ENCODE measurements at regions not wholly inside any gene's neighbourhood (a gene's known extent, or its start where the extent isn't known, plus 50 kb on each side); places are given as distances from the start of the nearest gene placed in this dataset.

DNA sequence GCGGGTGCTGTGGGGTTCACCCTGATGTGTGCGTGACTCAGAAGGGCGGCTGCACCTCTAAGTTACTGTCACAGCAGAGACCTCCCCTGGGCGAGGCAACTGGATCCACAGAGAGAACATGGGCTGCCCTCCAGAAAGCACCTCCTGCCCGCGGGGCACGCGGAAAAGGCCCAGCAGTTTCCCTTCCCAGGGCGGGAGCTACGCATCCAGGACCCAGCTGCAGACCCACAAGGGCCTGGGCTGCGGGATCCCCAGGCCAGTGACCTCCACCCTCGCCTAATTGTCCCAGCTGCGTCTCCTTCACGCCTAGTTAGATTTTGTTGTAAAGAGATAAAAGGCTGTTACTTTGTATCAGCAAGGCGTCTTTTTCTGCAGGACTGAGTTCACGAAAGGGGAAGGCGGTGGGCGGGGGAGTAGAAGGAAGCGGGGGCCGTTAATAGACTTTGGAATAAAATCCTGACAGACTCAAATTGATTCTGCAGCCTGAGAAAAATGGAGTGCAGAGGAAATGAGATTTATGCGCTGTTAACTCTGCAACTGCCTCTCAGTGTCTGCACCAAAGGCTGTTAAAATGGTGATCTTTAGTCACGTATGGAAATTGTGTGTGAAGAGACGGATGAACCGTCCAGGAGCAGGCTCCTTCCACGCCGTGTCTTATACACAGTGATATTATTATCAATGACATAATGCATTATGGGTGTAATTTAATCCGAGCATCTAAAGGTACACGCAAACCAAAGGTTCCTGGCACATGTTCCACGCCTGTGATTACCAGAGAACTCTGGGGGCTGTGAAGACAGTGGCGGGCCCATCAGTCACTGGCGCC lies 65.9 kb upstream of the FBRSL1 start:
- no peak for DNase-seq

DNA sequence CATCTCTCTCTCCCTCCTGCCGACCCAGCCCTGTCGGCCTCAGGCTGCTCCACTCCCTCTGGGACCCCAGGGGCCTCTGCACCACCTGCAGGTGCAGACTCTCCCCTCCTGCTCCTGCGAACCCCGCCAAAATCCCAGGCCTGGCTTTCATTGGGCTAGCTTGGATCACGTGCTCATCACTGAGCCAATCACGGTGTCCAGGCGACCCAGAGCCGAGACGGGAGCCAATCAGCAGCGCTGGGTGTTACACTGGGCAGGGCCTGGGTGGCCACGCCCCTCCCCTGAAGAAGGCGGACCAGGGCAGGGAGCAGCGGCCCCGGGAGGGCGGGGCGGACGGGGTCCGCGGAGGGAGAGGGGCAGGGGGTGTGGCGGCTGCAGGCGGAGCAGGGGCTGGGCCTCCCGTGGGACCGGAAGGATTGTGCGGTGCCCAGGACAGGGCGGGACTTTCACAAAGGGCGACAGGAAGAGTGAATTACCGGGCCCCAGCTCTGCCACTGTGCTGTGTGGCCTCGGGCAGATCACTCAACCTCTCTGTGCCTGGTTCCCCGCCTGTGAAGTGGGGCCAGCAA lies 66.6 kb upstream of the FBRSL1 start:
- no peak for DNase-seq

DNA sequence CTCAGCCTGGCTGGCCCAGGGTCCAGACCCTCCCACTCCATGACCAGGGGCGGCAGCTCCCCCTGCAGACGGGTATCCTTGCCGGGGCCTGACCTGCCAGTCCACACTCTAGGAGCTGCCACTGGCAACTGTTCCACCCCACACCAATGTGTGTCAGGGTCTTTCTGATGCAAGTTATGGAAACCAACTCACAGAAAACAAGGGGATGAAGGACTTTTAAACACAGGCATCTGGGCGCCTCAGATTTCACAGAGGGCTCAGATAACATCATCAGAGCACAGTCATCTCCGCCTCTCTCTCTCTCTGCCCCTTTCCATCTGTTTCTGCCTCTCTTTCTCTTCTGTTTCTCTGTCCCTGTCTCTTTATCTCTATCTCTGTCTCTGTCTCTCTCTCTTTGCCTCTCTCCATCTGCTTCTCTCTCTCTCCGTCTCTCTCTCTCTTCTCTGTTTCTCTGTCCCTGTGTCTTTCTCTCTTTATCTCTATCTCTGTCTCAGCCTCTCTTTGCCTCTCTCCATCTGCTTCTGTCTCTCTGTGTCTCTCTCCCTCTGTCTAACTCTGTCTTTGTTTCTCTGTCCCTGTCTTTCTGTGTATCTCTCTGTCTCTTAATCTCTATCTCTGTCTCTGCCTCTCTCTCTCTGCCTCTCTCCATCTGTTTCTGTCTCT lies 67.4 kb upstream of the FBRSL1 start:
- DNase-seq: no peak

DNA sequence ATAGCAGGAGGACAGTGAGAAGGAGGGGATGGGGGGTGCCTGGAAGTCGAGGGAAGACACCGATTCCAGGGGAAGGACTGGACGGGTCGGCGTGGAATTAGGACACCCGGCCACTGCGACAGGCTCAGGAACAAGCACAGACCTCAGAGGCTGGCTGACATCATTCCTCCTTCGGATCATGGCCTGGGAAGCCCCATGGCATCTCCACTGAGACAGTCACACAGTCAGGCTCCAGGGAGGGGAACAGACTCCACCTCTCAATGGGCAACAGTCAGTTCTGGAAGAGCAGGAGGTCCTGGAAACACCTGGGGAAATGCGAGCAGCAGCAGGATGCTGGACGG lies 67.9 kb upstream of the FBRSL1 start:
- no peak for DNase-seq

DNA sequence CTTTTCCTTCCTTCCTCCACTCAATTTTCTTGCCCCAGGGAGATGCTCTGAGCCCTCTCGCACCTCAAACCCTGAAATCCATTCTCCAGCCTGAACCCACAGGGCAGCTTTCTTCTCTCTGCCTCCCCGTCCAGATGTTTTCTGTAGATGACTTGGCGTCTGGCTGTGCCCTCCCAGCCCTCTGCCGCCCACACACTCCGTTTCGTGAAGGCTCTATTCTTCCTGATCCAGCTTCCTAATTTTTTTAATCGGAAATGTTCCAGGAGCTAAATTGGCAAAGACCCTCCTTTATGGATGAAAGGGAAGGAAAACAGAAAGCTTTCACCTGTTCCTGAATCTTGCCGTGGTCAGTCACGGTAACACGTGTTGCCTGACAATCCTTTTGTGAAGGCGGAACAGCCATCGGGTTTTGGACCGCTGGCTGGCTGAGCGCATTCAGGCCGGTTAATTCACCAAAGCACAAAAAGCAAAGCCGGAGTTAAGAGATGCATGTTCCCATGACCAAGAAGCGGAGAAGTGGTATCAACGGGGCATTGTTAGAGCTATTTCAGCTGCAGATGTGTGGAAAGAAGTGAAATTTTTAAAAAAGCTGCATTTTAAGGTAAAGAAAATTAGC lies 70.2 kb upstream of the FBRSL1 start:
- DNase-seq: no peak

DNA sequence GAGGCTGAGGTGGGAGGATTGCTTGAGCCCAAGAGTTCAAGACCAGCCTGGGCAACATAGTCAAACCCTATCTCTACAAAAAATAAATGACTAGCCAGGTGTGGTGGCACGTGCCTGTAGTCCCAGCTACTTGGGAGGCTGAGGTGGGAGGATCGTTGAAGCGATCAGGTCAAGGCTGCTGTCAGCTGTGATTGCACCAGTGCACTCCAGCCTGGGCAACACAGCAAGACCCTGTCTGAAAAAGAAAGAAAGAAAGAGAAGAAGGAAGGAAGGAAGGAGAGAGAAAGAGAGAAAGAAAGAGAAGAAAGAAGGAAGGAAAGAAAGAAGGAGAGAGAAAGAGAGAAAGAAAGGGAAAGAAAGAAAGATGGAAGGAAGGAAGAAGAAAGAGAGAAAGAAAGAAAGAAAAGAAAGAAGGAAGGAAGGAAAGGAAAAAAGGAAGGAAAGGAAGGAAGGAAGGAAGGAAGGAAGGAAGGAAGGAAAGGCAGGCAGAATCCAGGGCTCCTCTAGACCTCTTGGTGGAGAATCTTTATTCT lies 71.5 kb upstream of the FBRSL1 start:
- no peak for DNase-seq

DNA sequence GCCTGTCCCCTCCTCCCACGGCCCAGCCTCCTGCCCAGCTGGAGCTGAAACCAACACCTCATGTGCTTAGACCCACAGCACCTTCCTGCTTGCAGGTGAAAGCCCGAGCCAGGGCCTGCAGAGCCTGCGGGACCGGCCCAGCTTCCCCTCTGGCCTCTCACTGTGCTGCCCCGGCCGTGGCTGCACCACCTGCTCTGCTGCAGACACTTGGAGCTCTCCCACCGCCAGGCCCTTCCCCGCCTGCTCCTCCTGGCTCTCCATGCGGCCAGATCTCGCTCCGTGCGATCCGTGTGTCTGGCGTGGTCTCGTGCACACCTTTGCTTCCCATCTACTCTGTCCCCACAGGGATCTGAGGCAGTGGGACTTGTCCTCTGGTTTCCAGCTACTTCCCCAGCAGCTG lies 72.2 kb upstream of the FBRSL1 start:
- no peak for DNase-seq

DNA sequence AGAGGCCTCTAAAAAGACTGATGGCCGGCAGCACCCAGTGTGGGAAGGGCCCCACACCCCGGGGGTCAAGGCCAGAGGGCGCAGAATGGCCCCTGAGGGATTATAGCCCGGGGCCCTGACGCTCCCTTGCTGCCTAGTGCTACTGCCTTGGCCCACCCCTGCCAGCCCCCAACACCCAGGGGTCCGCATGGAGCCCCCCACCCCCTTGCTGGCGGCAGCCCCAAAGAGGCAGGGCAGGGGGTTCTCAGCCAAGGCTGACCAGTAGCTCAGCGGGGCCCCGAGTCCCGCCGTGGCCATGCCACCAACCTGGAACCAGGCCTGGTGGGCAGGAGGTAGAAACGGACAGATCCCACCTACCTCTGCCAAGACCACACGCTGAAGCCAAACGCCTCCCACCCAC lies 73.1 kb upstream of the FBRSL1 start:
- DNase-seq: no peak

DNA sequence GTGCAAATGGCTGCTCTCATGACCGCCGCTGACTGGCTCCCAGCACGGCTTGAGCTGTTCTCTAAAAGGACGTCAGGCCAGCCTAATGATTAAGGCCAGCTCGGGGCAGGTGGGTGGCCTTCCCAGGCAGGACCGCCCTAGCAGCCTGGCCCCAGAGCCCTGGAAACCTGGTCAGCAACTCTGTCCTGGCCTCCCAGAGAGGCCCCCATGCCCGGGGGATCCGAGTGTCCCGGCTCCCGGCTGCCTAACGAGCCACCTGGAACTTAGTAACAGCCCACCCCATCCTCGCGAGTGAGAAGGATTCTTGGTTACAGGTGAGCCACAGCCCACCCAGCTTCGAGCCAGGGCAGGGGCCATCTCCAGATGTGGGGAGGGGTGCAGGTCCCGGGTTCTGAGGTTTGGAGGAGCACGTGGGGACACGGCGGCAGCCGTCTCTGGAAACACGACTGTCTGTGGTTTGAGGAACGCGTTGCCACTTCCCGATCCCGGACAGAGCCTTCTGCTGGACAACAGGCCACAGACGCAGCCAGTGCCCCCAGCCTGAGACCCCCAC lies 73.8 kb upstream of the FBRSL1 start:
- DNase-seq: no peak

DNA sequence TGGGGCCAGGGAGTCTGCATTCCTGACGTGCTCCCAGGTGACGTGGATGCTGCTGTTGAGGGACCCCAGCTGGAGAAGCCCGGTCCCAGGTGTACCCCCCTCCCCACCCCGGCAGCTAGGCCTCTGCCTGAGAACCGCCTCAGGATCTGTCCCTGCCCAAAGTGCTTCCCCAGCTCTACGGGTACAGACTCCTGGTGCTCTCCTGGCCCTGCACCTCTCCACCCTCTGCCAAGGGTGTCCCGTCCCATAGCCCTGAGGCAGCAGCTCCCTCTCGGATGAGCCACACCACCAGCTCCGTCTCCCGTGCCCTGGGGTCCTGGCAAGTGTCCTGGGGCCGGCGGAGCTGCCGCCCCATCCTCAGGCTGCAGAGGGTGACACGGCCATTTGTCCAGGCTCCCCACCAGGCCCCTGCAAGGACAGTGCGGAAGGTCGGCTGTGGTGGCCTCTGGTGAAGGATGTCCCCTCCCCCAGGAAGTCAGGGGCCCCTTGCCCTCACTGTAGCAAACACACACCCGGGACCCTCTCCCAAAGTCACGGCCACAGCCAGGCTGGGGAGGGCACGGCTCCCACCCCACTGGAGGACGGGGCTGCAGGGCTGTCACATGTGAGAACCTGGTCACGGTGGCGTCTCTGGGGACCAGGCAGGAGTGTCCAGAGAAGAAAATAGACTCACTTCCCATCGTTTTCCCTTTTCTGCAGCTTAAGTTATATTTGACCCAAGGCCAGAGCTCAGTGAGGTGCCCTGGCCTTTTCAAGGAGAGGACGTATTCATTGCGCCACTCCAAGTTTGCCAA lies 74.4 kb upstream of the FBRSL1 start:
- no peak for DNase-seq

DNA sequence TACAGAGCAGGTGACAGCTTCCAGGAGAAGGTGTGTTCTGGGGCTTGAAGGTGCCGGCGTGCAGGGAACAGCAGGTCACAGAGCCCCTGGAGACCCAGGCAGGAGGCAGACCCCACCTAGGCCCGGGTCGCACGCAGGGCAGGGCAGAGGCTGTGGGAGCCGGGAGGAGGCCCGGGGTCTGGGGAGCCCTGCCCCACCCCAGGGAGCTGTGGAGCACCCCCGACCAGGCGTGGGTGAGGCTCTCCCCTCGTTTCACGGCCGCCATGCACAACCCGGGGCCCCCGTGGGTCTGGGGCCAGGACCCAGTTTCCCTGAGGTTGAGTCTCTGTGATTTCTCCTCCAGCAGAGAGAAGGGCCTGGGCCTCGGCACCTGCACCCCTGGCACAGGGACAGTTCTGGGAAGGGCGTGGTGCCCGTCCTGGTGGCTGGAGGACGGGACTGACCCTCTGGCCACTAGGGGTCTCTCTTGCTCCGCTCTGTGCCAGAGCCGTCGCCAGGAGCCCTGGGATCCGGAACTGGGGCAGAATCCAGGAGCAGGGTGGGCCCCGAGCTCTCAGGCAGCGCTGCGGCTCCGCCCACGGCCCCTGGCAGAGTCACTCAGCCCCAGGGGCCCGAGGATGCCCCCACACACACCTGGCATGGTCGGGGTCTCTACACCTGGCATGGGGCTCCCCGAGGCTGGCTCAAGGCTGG lies 75.2 kb upstream of the FBRSL1 start:
- peak; percentile 46 for DNase-seq

DNA sequence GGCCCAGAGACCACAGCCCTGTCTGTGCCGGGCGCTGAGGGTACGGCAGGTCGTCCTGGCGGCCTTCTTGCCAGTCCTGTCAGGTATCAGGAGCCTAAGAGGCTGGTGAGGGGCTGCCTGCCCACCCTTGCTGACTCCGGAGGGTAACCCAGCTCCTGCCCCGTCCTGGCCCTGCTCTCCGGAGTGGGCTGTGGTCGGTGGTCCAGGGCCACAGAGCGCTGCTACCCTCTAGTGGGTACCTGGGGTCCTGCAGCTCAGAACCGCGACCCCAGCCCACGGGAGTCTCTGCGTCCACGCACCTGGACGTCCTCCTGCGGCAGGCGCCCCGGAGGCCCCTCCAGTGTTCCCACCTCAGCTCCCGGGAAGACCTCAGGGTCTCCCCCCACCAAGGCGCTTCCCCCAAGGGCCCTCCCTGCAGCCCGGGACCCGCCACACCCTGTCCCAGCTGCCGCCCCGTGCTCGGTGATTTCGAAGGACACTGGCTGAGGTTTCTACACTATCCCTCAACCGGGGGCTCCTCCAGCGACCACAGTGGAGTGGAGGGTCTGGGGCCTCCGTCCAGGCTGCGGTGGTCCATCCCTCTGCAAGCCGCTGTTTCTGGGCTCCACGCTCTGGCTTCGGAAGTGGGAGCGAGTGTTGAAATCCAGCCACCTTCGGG lies 75.9 kb upstream of the FBRSL1 start:
- DNase-seq: no peak

DNA sequence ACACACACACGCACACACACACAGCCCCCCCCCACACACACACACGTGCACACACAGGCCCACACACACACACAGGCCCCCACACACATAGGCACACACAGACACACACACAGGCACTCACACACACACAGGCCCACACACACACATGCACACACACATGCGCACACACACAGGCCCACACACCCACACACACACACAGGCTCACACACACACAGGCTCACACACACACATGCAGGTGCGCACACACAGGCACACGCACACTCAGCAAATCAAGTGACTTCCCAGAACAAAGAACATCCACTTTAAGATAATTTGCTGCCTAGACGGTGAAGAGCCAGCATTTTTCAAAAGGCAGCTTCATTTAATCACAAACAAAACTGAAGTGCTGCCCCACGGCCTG lies 78.5 kb upstream of the FBRSL1 start:
- DNase-seq: no peak

DNA sequence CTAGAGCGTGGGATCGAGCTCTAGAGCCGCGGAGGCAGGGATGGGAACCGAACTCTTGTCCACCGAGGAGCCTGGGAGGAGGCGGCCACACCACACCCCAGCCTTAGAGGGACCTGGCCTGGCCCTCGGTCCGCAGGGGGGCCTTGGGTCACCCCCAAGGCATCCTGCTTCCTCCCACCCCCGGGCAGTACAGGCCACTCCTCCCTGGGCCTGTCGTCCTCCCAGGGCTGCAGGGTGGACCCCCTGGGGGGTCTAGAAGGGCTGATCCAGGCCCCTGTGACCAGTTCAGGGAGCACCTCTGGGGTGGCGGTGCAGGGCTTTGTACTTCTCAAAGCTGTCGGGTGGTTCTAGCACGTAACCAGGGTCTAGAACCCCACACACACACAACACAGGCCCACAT lies 79.1 kb upstream of the FBRSL1 start:
- DNase-seq: no peak

DNA sequence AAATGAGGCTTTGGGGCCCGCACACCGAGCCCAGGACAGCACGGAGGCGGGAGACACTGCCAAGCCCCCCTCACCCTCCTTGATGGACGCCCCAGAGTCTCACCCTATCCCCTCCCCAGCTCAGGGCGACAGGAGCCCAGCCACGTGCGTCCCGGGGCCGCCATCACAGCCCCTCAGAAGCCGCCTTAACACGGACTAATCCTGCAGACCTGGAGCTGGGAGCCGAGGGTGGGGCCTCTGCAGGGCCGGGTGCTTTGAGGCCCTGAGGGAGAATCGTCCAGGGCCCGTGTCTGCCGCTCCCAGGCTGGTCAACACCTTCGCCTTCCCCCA lies 79.7 kb upstream of the FBRSL1 start:
- no peak for DNase-seq

DNA sequence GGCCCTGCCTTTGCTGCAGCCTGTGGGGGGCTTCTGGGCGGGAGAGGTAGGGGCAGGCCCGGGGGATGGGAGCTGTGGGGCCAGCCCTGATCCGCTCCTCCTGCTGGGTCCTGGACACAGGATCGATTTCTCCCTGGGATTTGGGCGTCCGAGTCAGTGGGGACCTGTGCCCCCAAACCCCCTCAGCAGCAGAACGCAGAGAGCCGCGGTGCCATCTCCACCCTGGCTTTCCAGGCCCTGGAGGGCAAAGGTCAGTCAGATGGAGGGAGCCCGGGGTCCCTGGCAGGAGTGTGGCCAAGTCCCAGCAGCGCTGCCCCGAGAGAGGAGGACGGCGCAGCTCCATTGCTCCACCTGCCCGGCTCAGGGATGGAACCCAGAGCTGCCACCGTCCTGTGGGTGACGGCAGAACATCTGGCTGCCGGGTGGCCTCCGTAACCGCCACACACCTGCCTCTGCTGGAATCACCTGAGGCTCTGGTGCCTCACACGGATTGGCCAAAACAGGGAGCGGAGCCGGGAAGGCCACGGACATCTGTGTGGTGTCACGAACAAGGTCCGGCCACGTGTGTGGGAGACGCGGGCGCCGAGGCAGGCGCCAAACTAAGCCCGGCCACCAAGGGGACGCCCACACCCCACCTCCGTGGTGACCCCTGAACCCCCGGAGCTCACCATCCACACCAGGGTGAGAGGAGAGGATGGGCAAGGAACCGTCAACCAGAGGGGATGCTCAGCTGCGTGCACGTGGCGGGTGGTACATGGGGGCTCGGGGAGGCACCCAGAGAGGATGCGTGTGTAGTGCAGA lies 80.3 kb upstream of the FBRSL1 start:
- DNase-seq: no peak

DNA sequence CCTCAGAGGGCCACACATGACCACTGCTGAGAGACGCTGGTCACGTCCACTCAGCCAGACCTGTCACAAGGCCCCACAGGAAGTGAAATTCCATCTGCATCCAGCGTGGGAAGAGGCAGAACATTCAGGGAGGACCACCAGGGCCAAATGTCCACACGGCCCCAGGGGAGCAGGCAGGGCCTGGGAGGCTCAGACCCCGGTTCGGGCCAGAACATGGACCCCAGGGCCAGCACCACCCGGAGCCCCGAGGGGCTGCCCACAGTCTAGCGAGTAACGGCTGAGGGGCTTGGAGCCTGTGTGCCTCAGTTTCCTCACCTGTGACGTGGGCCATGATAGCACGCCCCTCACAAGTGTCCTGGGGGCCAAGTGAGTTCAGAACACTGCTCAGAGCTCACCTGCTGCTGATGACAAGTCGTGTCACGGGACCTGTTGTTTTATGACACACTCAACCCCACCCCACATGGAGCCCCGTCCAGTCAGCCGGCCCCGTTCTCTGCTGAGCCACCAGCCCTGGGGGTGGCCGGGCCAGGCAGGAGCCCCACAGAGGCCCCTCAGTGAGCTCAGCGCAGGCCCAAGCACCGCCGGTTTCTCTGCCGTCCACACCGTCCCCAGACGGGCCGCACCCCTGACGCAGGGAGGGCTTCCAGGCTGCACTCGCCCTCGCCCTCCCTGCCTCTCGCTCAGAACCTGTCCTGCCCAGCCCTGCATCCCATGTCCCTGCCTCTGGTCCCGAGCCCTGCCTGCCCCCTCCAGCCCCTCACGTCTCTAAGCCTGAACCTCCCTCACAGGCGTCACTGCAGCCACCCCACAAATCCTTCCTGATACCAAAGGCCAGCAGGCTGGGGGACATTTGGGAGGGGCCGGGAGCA lies 79.5 kb upstream of the GALNT9 start:
- no peak for DNase-seq

DNA sequence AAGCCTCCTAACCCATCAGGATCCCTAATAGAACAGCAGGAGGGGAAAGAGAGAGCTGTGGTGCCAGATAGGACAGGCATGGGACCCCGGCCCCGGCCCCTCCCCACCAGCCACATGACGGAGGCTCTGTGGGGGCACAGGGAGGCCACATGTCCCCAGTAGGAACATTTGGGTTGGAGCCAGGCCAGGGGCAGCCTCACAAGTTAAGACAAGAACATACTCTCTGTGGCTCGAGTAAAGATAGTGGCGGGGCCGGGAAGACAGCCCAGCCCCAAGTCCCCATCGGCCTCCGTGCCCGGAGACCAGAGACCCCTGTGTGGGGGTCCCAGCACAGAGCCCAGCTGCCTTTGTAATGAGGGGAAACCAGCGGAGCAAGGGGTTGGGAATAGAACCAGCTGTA lies 78.6 kb upstream of the GALNT9 start:
- no peak for DNase-seq

DNA sequence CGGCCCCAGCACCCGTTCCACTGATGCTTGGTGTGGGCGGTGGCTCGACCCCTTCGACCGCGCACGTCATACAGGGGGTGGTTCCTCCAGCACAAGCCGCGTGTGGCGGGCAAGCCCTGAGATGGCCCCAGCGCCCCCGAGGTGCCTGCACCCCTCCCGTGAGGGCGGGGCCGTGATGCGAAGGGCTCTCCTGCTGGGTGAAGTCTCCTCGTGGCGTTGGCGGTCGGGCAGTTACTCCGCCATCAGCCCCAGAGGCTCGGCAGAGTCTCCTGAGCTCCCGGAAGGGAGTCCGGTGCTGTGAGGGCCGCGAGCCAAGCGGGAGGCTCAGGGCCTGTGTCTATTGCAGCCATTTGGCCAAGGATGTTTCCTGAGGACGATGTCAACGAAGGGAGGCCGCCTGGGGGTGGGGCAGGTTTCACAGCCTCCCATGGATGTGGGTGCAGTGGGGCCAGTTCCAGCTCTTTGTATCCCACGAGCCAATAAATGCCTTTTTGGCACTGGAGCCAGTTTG lies 78.1 kb upstream of the GALNT9 start:
- DNase-seq: no peak

Data from NCI-H187 treated with DMSO at 0.1 percent for 48 hours (cell line).